GM23338 (cell line): ENCODE measurements at regions not wholly inside any gene's neighbourhood (a gene's known extent, or its start where the extent isn't known, plus 50 kb on each side); places are given as distances from the start of the nearest gene placed in this dataset.

Source experiments
- ATAC-seq: fragments of 200-7000 bp; cut with Tn5 transposase; 3 replicates; pipeline ENCODE4 v1.9.1; 2020
- DNase-seq: peaks from one replicate; pipeline ENCODE4 v3.0.0-alpha.2; 2015; ENCODE audit warnings: low spot score
- H2AFZ ChIP-seq: fragments of 200-600 bp; sonication (generic); 2 replicates; pipeline ENCODE4 v1.8.0; 2016; ENCODE audit warnings: antibody characterized with exemption, mild to moderate bottlenecking, moderate library complexity
- H3F3A ChIP-seq: fragments of 200-600 bp; sonication (generic); replicated peaks from 2 replicates; pipeline ENCODE4 v1.8.0; 2017; ENCODE audit warnings: antibody characterized with exemption, mixed run types, low read depth
- H3K27ac ChIP-seq: fragments of 200-600 bp; sonication (generic); 2 replicates; pipeline ENCODE4 v1.6.1; 2016; ENCODE audit warnings: low read depth
- H3K27me3 ChIP-seq: fragments of 200-600 bp; sonication (generic); 2 replicates; pipeline ENCODE4 v1.8.0; 2016; ENCODE audit warnings: mild to moderate bottlenecking, mixed run types, moderate library complexity; ENCODE audit not compliant: insufficient read depth
- H3K36me3 ChIP-seq: fragments of 200-600 bp; sonication (generic); 2 replicates; pipeline ENCODE4 v1.8.0; 2016; ENCODE audit warnings: mild to moderate bottlenecking; ENCODE audit not compliant: insufficient read depth
- H3K4me1 ChIP-seq: fragments of 200-600 bp; sonication (generic); 2 replicates; pipeline ENCODE4 v1.8.0; 2016; ENCODE audit warnings: mild to moderate bottlenecking, moderate library complexity; ENCODE audit not compliant: insufficient read depth
- H3K4me2 ChIP-seq: fragments of 200-600 bp; sonication (generic); 2 replicates; pipeline ENCODE4 v1.7.1; 2017; ENCODE audit warnings: mixed run types
- H3K4me3 ChIP-seq: fragments of 200-600 bp; sonication (generic); 2 replicates; pipeline ENCODE4 v1.6.1; 2016; ENCODE audit warnings: mixed run types
- H3K79me2 ChIP-seq: fragments of 200-600 bp; sonication (generic); replicated peaks from 2 replicates; pipeline ENCODE4 v1.8.0; 2017; ENCODE audit warnings: mild to moderate bottlenecking; ENCODE audit not compliant: insufficient read depth
- H3K9me2 ChIP-seq: fragments of 200-600 bp; sonication (generic); 2 replicates; pipeline ENCODE4 v1.8.0; 2017; ENCODE audit not compliant: insufficient read depth
- H4K20me1 ChIP-seq: fragments of 200-600 bp; sonication (generic); replicated peaks from 2 replicates; pipeline ENCODE4 v1.8.0; 2017; ENCODE audit warnings: mild to moderate bottlenecking; ENCODE audit not compliant: insufficient read depth
- H3K27ac Mint-ChIP-seq: 2 replicates; pipeline ENCODE4 v1.8.0; 2020; ENCODE audit warnings: inconsistent platforms, mild to moderate bottlenecking, moderate library complexity, mixed read lengths
- H3K27me3 Mint-ChIP-seq: 3 replicates; pipeline ENCODE4 v1.8.0; 2022; ENCODE audit warnings: low read depth, mild to moderate bottlenecking, moderate library complexity, mixed read lengths, inconsistent platforms; ENCODE audit not compliant: insufficient read depth, poor library complexity
- H3K36me3 Mint-ChIP-seq: 3 replicates; pipeline ENCODE4 v1.8.0; 2021; ENCODE audit warnings: low read depth, mild to moderate bottlenecking, inconsistent platforms, moderate library complexity, mixed read lengths
- H3K4me1 Mint-ChIP-seq: 3 replicates; pipeline ENCODE4 v1.8.0; 2020; ENCODE audit warnings: mild to moderate bottlenecking, inconsistent platforms, mixed read lengths
- H3K4me3 Mint-ChIP-seq: 3 replicates; pipeline ENCODE4 v1.8.0; 2021; ENCODE audit warnings: moderate library complexity, mild to moderate bottlenecking, inconsistent platforms, mixed read lengths
- H3K9me3 Mint-ChIP-seq: 3 replicates; pipeline ENCODE4 v1.8.0; 2020; ENCODE audit warnings: moderate library complexity, mild to moderate bottlenecking, inconsistent platforms, mixed read lengths
- CTCF ChIP-seq, 2 experiments: fragments of 200-600 bp in 1 of 2; sonication (generic) in 1 of 2; conservative IDR thresholded peaks; 2 replicates each; pipeline versions ENCODE4 v1.5.1 to v1.6.1; 2016 to 2017; ENCODE audit warnings: antibody characterized with exemption in 2 of 2, low read depth in 2 of 2, mild to moderate bottlenecking in 2 of 2, moderate library complexity in 1 of 2
- ETS1 ChIP-seq: IDR thresholded peaks from 2 replicates; pipeline ENCODE4 v1.6.1; 2016; ENCODE audit warnings: antibody characterized with exemption
- EZH2 ChIP-seq: fragments of 200-600 bp; sonication (generic); IDR thresholded peaks from one replicate; pipeline ENCODE4 v1.8.0; 2017; ENCODE audit warnings: antibody characterized with exemption, mild to moderate bottlenecking, low read depth; ENCODE audit not compliant: unreplicated experiment
- EZH2phosphoT487 ChIP-seq: fragments of 200-600 bp; sonication (generic); IDR thresholded peaks from one replicate; pipeline ENCODE4 v1.8.1; 2018; ENCODE audit warnings: antibody characterized with exemption; ENCODE audit not compliant: unreplicated experiment
- JUNB ChIP-seq: IDR thresholded peaks from one replicate; pipeline ENCODE4 v1.6.1; 2016; ENCODE audit warnings: antibody characterized with exemption; ENCODE audit not compliant: unreplicated experiment
- POLR2AphosphoS5 ChIP-seq: IDR thresholded peaks from 2 replicates; pipeline ENCODE4 v1.6.1; 2016; ENCODE audit warnings: antibody characterized with exemption, low read depth
- ZNF462 ChIP-seq: fragments of 250-450 bp; sonication (Bioruptor Pico); IDR thresholded peaks from 2 replicates; pipeline ENCODE4 v1.5.0; 2020; ENCODE audit warnings: mild to moderate bottlenecking, moderate library complexity

GRCh38 chr9:134218230-134218629 lies 53.9 kb upstream of the RNU6ATAC start:
- H3K36me3 ChIP-seq = no peaks in the 10 kb centered on the region

More at GRCh38 chr9:134218230-134218629, 53.9 kb upstream of the RNU6ATAC start:
- Mint-ChIP-seq H3K4me1 (peaks cover 15% of the 10 kb centered on the region), H3K9me3 (no peaks in the 10 kb centered on the region; the same call in 2 of the 3 replicates), H3K27me3 (peaks cover 8% of the 10 kb centered on the region), H3K27ac (no peak overlapping the region), H3K36me3 (no peaks in the 10 kb centered on the region; the same call in 2 of the 3 replicates), H3K4me3 (no peak overlapping the region)
- no peaks in the 10 kb centered on the region for H3K27me3 ChIP-seq
- TF ChIP-seq ETS1 (no peak), EZH2 (no peak), ZNF462 (CRISPR knock-in tag) (no peak), JUNB (no peak), CTCF (conservative IDR thresholded peaks at IDR 0.05; ENCODE audit: low read depth in 2 of 2) (no peak), POLR2AphosphoS5 (no peak), EZH2phosphoT487 (no peak)
- ATAC-seq (no peak), DNase-seq (no peak)
- no peak overlapping the region for H3K4me3 ChIP-seq
- no peaks in the 10 kb centered on the region for H4K20me1 ChIP-seq
- H3K79me2 ChIP-seq = no peaks in the 10 kb centered on the region
- H3K9me2 ChIP-seq = no peaks in the 10 kb centered on the region
- no peaks in the 10 kb centered on the region for H3F3A ChIP-seq
- no peaks in the 10 kb centered on the region for H3K4me1 ChIP-seq
- no peak overlapping the region for H3K27ac ChIP-seq
- no peak overlapping the region for H2AFZ ChIP-seq
- H3K4me2 ChIP-seq = no peak overlapping the region
